Epithelial cell of esophagus (primary cell): ENCODE measurements at regions not wholly inside any gene's neighbourhood (a gene's known extent, or its start where the extent isn't known, plus 50 kb on each side); places are given as distances from the start of the nearest gene placed in this dataset.
A peak's percentile ranks its signal among the peaks of the same experiment; 100 is the strongest.

Experiments
- DNase-seq: peaks from one replicate; pipeline ENCODE4 v3.0.0; 2010; ENCODE audit warnings: low read depth
- H3K4me3 ChIP-seq: 2 replicates; pipeline ENCODE4 v1.5.1; 2011; ENCODE audit warnings: mild to moderate bottlenecking, low read length, control low read depth
- CTCF ChIP-seq: IDR thresholded peaks from 2 replicates; pipeline ENCODE4 v1.5.1; 2011; ENCODE audit warnings: low read depth, mild to moderate bottlenecking, low read length, control low read depth, inconsistent platforms; ENCODE audit not compliant: insufficient read depth; ENCODE audit errors: missing control alignments

GRCh38 chr15:45763170-45763869 is 128.5 kb downstream of the SQOR start:
- no peak for TF ChIP-seq CTCF
- no peak overlapping the region for H3K4me3 ChIP-seq
- no peak for DNase-seq

GRCh38 chr15:45773149-45773548 is 138.3 kb downstream of the SQOR start:
- TF ChIP-seq CTCF, result no peak
- H3K4me3 ChIP-seq, result no peak overlapping the region
- peak; percentile 41 for DNase-seq

GRCh38 chr15:45776772-45777171 is 141.9 kb downstream of the SQOR start:
- DNase-seq, result no peak
- no peak for TF ChIP-seq CTCF
- H3K4me3 ChIP-seq, result no peak overlapping the region

GRCh38 chr15:45777781-45778180 is 143.0 kb downstream of the SQOR start:
- no peak overlapping the region for H3K4me3 ChIP-seq
- no peak for TF ChIP-seq CTCF
- no peak for DNase-seq

GRCh38 chr15:45780352-45780751 is 145.5 kb downstream of the SQOR start:
- H3K4me3 ChIP-seq, result no peak overlapping the region
- DNase-seq, result no peak
- TF ChIP-seq CTCF, result peak; percentile 5

GRCh38 chr15:45784656-45785055 is 149.8 kb downstream of the SQOR start:
- TF ChIP-seq CTCF, result no peak
- peak; percentile 53 for DNase-seq
- no peak overlapping the region for H3K4me3 ChIP-seq

GRCh38 chr15:45785897-45786296 is 151.1 kb downstream of the SQOR start:
- TF ChIP-seq CTCF, result no peak
- no peak overlapping the region for H3K4me3 ChIP-seq

More at GRCh38 chr15:45785897-45786296, 151.1 kb downstream of the SQOR start:
- DNase-seq, result peak; percentile 10
